PC-9 (cell line): ENCODE measurements at regions not wholly inside any gene's neighbourhood (a gene's known extent, or its start where the extent isn't known, plus 50 kb on each side); places are given as distances from the start of the nearest gene placed in this dataset.

ENCODE experiments used
- BruUV-seq: library from RNA; stranded (reverse); fragments of 400-500 nt; replicated peaks from 2 replicates; lab custom pipeline; 2021; lab: Mats Ljungman, UMichigan
- CTCF ChIA-PET: fragments of 300-600 bp; sonication (Branson Sonifier 250); formaldehyde crosslinking; loops from one replicate; lab custom pipeline; 2022; ENCODE audit warnings: antibody characterized with exemption; lab: Charles Lee
- POLR2A ChIA-PET: fragments of 300-600 bp; sonication (Branson Sonifier 250); formaldehyde crosslinking; loops from one replicate; lab custom pipeline; 2022; ENCODE audit warnings: antibody characterized with exemption; ENCODE audit not compliant: unreplicated experiment; lab: Charles Lee
- DNase-seq, 2 experiments: peaks; one replicate each; pipeline versions ENCODE4 v3.0.0 to v3.0.0-alpha.2; 2015 to 2022; ENCODE audit warnings: mixed read lengths in 1 of 2
- H2AFZ ChIP-seq: fragments of 200-600 bp; sonication (generic); 2 replicates; pipeline ENCODE4 v1.8.1; 2017; ENCODE audit warnings: antibody characterized with exemption
- H3F3A ChIP-seq: fragments of 200-600 bp; sonication (generic); 2 replicates; pipeline ENCODE4 v1.8.1; 2017; ENCODE audit warnings: antibody characterized with exemption, mild to moderate bottlenecking, low read depth; ENCODE audit not compliant: insufficient read depth
- H3K27ac ChIP-seq: fragments of 200-600 bp; sonication (generic); 2 replicates; pipeline ENCODE4 v1.6.1; 2016; ENCODE audit warnings: mixed run types
- H3K27me3 ChIP-seq: fragments of 200-600 bp; sonication (generic); 2 replicates; pipeline ENCODE4 v1.6.1; 2016; ENCODE audit warnings: low read depth, mixed run types; ENCODE audit not compliant: insufficient read depth
- H3K36me3 ChIP-seq: fragments of 200-600 bp; sonication (generic); 2 replicates; pipeline ENCODE4 v1.6.1; 2016; ENCODE audit warnings: low read depth, mixed run types
- H3K4me1 ChIP-seq: fragments of 200-600 bp; sonication (generic); replicated peaks from 2 replicates; pipeline ENCODE4 v1.6.1; 2016; ENCODE audit warnings: mixed run types; ENCODE audit not compliant: insufficient read depth
- H3K4me2 ChIP-seq: fragments of 200-600 bp; sonication (generic); 2 replicates; pipeline ENCODE4 v1.6.1; 2017; ENCODE audit warnings: mixed run types
- H3K4me3 ChIP-seq: fragments of 200-600 bp; sonication (generic); 2 replicates; pipeline ENCODE4 v1.6.1; 2016; ENCODE audit warnings: mixed run types
- H3K79me2 ChIP-seq: fragments of 200-600 bp; sonication (generic); 2 replicates; pipeline ENCODE4 v1.6.1; 2017; ENCODE audit warnings: low read depth, mixed run types
- H3K9me2 ChIP-seq: fragments of 200-600 bp; sonication (generic); 2 replicates; pipeline ENCODE4 v1.8.1; 2017; ENCODE audit warnings: mild to moderate bottlenecking; ENCODE audit not compliant: insufficient read depth
- H3K9me3 ChIP-seq: fragments of 200-600 bp; sonication (generic); 2 replicates; pipeline ENCODE4 v1.8.1; 2016; ENCODE audit warnings: low read depth; ENCODE audit not compliant: insufficient read depth
- H4K20me1 ChIP-seq: fragments of 200-600 bp; sonication (generic); 2 replicates; pipeline ENCODE4 v1.8.1; 2017; ENCODE audit not compliant: insufficient read depth
- EZH2 ChIP-seq: fragments of 200-600 bp; sonication (generic); IDR thresholded peaks from 2 replicates; pipeline ENCODE4 v1.8.0; 2017; ENCODE audit warnings: antibody characterized with exemption, low read depth
- intact Hi-C: fragments of 100-400 bp; cut with micrococcal nuclease; formaldehyde crosslinking; loops from one replicate; pipeline ENCODE4 v1.10.0; 2022; ENCODE audit not compliant: unreplicated experiment
- TF ChIP-seq, protein P1 (sequence below): fragments of 200-600 bp; sonication (generic); conservative IDR thresholded peaks from 2 replicates; pipeline ENCODE4 v1.6.1; 2017; ENCODE audit warnings: mixed run types, antibody characterized with exemption, mild to moderate bottlenecking, moderate library complexity

DNA sequence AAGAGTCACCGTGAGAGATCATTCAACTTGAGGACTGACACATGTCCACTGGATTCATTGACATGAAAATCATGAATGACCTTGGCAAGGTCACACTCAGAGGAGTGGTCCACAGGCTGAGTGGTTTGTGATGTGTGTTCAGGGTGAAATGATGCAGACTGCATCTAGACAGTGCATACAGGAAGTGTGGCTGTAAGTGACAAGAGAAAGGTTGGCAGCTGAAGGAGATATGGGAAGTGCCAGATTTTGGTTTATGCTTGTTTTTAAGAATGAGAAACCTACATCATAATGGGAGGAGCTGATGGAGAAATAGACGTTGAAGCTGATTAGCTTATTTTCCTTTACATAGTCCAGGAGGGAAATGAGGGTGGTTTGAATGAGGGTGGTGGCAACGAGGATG, 64.8 kb upstream of the VIPR2 start:
- Histone ChIP-seq H3K4me1 (no peaks in the 10 kb centered on the region), H3K9me2 (no peaks in the 10 kb centered on the region), H3F3A (no peaks in the 10 kb centered on the region), H3K79me2 (no peaks in the 10 kb centered on the region), H3K27ac (no peak overlapping the region), H3K4me2 (no peak overlapping the region), H2AFZ (no peak overlapping the region), H3K4me3 (no peak overlapping the region), H3K9me3 (no peaks in the 10 kb centered on the region), H3K36me3 (no peaks in the 10 kb centered on the region), H3K27me3 (peaks cover 91% of the 10 kb centered on the region), H4K20me1 (no peaks in the 10 kb centered on the region)
- ChIA-PET POLR2A (no interaction called here), CTCF (no interaction called here)
- intact Hi-C loops = no loop called here
- no TSS peak for BruUV-seq
- no peak for DNase-seq
- TF ChIP-seq EZH2 = no peak

DNA sequence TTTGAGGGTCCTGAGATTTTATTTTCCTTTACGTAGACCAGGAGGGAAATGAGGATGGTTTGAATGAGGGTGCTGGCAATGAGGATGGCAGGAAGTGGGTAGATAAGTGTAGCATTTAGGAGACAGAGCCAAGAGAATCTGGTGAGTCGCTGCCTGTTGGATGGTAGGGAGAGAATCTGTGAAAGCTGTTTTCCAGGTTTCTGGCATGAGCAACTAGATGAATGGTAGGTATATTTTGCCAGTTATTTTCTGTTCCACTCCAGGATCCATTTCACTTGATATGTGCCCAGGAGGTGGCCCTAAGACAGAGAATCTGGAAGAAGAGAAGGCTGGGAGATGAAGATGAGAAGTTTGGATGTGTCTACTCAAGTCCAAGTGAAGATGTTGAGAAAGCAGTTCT, 63.3 kb upstream of the VIPR2 start:
- no peaks in the 10 kb centered on the region for H3F3A ChIP-seq
- ChIA-PET POLR2A (no interaction called here), CTCF (no interaction called here)

DNA sequence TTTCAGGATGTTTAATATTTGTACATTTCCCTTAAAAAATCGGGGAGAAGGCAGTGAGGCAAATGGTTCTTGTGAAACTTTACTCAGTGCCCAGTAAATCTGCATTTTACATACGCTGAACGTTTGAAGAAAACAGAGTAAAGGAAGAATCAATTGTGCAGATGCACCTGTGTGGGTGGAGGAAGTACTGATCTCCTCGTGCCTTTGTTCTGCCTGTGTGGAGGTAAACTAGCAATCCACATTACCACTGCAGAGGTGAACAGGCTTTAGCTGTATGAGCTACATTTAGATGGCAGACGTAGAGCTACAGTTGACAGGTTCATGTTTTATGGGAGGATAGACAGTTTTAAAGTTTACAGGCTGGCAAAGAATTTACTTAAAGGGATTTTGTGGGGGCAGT, 62.7 kb upstream of the VIPR2 start:
- DNase-seq = no peak
- no peaks in the 10 kb centered on the region for H3K9me3 ChIP-seq
- POLR2A ChIA-PET = no interaction called here
- H3K27me3 ChIP-seq = peaks cover 85% of the 10 kb centered on the region
- no peaks in the 10 kb centered on the region for H3K79me2 ChIP-seq
- no peaks in the 10 kb centered on the region for H4K20me1 ChIP-seq
- no peak overlapping the region for H3K4me2 ChIP-seq
- H3K4me1 ChIP-seq = no peaks in the 10 kb centered on the region
- CTCF ChIA-PET = no interaction called here
- H3K9me2 ChIP-seq = no peaks in the 10 kb centered on the region
- no peak overlapping the region for H2AFZ ChIP-seq
- H3F3A ChIP-seq = no peaks in the 10 kb centered on the region
- BruUV-seq = no TSS peak
- no peak overlapping the region for H3K27ac ChIP-seq
- H3K4me3 ChIP-seq = no peak overlapping the region
- TF ChIP-seq EZH2 = no peak
- TF ChIP-seq, protein P1, sequence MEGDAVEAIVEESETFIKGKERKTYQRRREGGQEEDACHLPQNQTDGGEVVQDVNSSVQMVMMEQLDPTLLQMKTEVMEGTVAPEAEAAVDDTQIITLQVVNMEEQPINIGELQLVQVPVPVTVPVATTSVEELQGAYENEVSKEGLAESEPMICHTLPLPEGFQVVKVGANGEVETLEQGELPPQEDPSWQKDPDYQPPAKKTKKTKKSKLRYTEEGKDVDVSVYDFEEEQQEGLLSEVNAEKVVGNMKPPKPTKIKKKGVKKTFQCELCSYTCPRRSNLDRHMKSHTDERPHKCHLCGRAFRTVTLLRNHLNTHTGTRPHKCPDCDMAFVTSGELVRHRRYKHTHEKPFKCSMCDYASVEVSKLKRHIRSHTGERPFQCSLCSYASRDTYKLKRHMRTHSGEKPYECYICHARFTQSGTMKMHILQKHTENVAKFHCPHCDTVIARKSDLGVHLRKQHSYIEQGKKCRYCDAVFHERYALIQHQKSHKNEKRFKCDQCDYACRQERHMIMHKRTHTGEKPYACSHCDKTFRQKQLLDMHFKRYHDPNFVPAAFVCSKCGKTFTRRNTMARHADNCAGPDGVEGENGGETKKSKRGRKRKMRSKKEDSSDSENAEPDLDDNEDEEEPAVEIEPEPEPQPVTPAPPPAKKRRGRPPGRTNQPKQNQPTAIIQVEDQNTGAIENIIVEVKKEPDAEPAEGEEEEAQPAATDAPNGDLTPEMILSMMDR = no peak
- no peaks in the 10 kb centered on the region for H3K36me3 ChIP-seq
- intact Hi-C loops = no loop called here

More for the DNA sequence above, 63.3 kb upstream of the VIPR2 start:
- H4K20me1 ChIP-seq = no peaks in the 10 kb centered on the region
- no peaks in the 10 kb centered on the region for H3K9me2 ChIP-seq
- no peak overlapping the region for H3K4me3 ChIP-seq
- no peaks in the 10 kb centered on the region for H3K4me1 ChIP-seq
- TF ChIP-seq, protein P1 = no peak
- TF ChIP-seq EZH2 = no peak
- H3K4me2 ChIP-seq = no peak overlapping the region
- H3K27me3 ChIP-seq = peaks cover 91% of the 10 kb centered on the region
- H3K9me3 ChIP-seq = no peaks in the 10 kb centered on the region
- BruUV-seq = no TSS peak
- no peaks in the 10 kb centered on the region for H3K36me3 ChIP-seq
- intact Hi-C loops = no loop called here
- no peak for DNase-seq
- H2AFZ ChIP-seq = no peak overlapping the region
- H3K27ac ChIP-seq = no peak overlapping the region
- H3K79me2 ChIP-seq = no peaks in the 10 kb centered on the region

DNA sequence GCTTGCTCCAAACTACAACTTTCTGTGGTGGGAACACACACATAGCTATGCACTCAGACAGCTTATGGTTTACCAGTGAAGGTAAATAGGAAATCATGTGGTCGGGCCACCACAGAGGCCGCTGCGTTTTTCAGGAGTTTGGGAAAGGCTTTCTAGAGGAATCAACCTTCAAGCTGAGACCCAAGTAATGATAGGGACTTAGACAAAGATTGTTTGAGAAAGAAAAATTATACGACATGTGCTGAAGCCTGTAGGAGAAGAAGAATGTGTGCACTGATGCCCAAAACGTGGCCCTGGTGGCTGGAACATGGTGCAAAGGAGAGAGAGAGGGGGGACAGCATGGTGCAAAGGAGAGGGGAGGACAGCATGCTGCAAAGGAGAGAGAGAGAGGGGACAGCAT, 61.2 kb upstream of the VIPR2 start:
- CTCF ChIA-PET = no interaction called here
- peaks cover 79% of the 10 kb centered on the region for H3K27me3 ChIP-seq
- DNase-seq = no peak
- no peaks in the 10 kb centered on the region for H4K20me1 ChIP-seq
- POLR2A ChIA-PET = no interaction called here
- H3K4me2 ChIP-seq = no peak overlapping the region
- no peaks in the 10 kb centered on the region for H3K9me3 ChIP-seq
- intact Hi-C loops = no loop called here
- no peaks in the 10 kb centered on the region for H3K9me2 ChIP-seq
- H3K79me2 ChIP-seq = no peaks in the 10 kb centered on the region
- no TSS peak for BruUV-seq
- no peaks in the 10 kb centered on the region for H3K36me3 ChIP-seq
- TF ChIP-seq, protein P1 = no peak
- no peak for TF ChIP-seq EZH2
- H2AFZ ChIP-seq = no peak overlapping the region
- H3F3A ChIP-seq = no peaks in the 10 kb centered on the region
- H3K4me1 ChIP-seq = no peaks in the 10 kb centered on the region
- H3K4me3 ChIP-seq = no peak overlapping the region
- no peak overlapping the region for H3K27ac ChIP-seq
